ENCODE measurements at regions not wholly inside any gene's neighbourhood (a gene's known extent, or its start where the extent isn't known, plus 50 kb on each side); places are given as distances from the start of the nearest gene placed in this dataset.
"Not testable (repeated sequence)": the region's sequence is repeated elsewhere in the genome, so short reads cannot be mapped to it uniquely, and the experiment has no call there.

DNA sequence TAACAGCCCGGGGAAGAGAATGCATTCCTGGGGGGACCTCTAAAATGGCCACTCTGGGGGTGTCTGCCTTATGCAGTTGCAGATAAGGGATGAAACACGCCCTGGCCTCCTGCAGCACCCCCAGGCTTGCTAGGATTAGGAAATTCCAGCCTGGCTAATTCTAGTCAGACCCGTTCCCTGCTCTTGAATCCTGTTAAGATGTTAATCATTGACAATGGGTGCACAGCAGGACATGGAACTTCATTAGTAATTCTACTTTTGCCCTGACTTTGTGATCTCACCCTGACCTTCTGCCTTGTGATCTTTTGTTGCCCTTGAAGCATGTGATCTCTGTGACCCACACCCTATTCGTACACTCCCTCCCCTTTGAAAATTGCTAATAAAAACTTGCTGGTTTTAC is 131.7 kb upstream of the ADGRL4 start:
- TF ChIP-seq CTCF, POLR2A (IDR thresholded peaks at IDR 0.05): not testable (repeated sequence)

Data from adrenal gland (tissue), 5 donors.